NCI-H2029 (cell line): ENCODE measurements at regions not wholly inside any gene's neighbourhood (a gene's known extent, or its start where the extent isn't known, plus 50 kb on each side); places are given as distances from the start of the nearest gene placed in this dataset.
"Not testable (repeated sequence)": the region's sequence is repeated elsewhere in the genome, so short reads cannot be mapped to it uniquely, and the experiment has no call there.

Experiments
- DNase-seq: peaks from one replicate; lab custom pipeline; 2025; lab: John Stamatoyannopoulos, UW

- DNase-seq, result no peak
Observed at GRCh38 chr7:19533266-19533665, 175.6 kb downstream of the POLR1F start.

GRCh38 chr7:19530852-19531251, 178.0 kb downstream of the POLR1F start:
- no peak for DNase-seq

- DNase-seq, result no peak
Observed at GRCh38 chr7:19530261-19530660, 178.6 kb downstream of the POLR1F start.

- no peak for DNase-seq
Observed at GRCh38 chr7:19526639-19527038, 182.2 kb downstream of the POLR1F start.

- no peak for DNase-seq
Observed at GRCh38 chr7:19522486-19522885, 186.4 kb downstream of the POLR1F start.

- no peak for DNase-seq
Observed at GRCh38 chr7:19520392-19520791, 188.4 kb downstream of the POLR1F start.

GRCh38 chr7:19519443-19520021, 189.3 kb downstream of the POLR1F start:
- peak; percentile 28 for DNase-seq

GRCh38 chr7:19517546-19517945, 191.3 kb downstream of the POLR1F start:
- DNase-seq, result not testable (repeated sequence)

GRCh38 chr7:19508821-19509220, 200.0 kb downstream of the POLR1F start:
- DNase-seq, result no peak

GRCh38 chr7:19508124-19508523, 200.7 kb downstream of the POLR1F start:
- DNase-seq, result no peak

GRCh38 chr7:19491821-19492452, 216.9 kb downstream of the POLR1F start:
- DNase-seq, result no peak

GRCh38 chr7:19491371-19491770, 217.5 kb downstream of the POLR1F start:
- DNase-seq, result no peak

GRCh38 chr7:19489162-19489820, 219.5 kb downstream of the POLR1F start:
- DNase-seq, result no peak

GRCh38 chr7:19488056-19488455, 220.8 kb downstream of the POLR1F start:
- DNase-seq, result no peak

- DNase-seq, result no peak
Observed at GRCh38 chr7:19482628-19483027, 226.2 kb downstream of the POLR1F start.

GRCh38 chr7:19480383-19480782, 228.5 kb downstream of the POLR1F start:
- no peak for DNase-seq

- no peak for DNase-seq
Observed at GRCh38 chr7:19470031-19470430, 238.8 kb downstream of the POLR1F start.

GRCh38 chr7:19465861-19466260, 243.0 kb downstream of the POLR1F start:
- no peak for DNase-seq

- no peak for DNase-seq
Observed at GRCh38 chr7:19464751-19465150, 244.1 kb downstream of the POLR1F start.

GRCh38 chr7:19464241-19464640, 244.6 kb downstream of the POLR1F start:
- DNase-seq, result no peak

- DNase-seq, result no peak
Observed at GRCh38 chr7:19463581-19463980, 245.3 kb downstream of the POLR1F start.

- no peak for DNase-seq
Observed at GRCh38 chr7:19455623-19456022, 253.2 kb downstream of the POLR1F start.

- no peak for DNase-seq
Observed at GRCh38 chr7:19448091-19448490, 260.7 kb downstream of the POLR1F start.
